Fibroblast of the aortic adventitia (primary cell): ENCODE measurements at regions not wholly inside any gene's neighbourhood (a gene's known extent, or its start where the extent isn't known, plus 50 kb on each side); places are given as distances from the start of the nearest gene placed in this dataset.
"Not testable (repeated sequence)": the region's sequence is repeated elsewhere in the genome, so short reads cannot be mapped to it uniquely, and the experiment has no call there.

ENCODE experiments used
- DNase-seq: peaks from one replicate; pipeline ENCODE4 v3.0.0-alpha.2; 2010; ENCODE audit warnings: low read depth
- H3K4me3 ChIP-seq: 2 replicates; pipeline ENCODE4 v1.5.1; 2011; ENCODE audit warnings: low read depth, mild to moderate bottlenecking, control low read depth, low read length, moderate library complexity
- TF ChIP-seq, protein P1 (sequence below): IDR thresholded peaks from 2 replicates; pipeline ENCODE4 v1.5.1; 2011; ENCODE audit warnings: mild to moderate bottlenecking, low read length, control low read depth, inconsistent platforms; ENCODE audit not compliant: insufficient read depth

- no peak overlapping the region for H3K4me3 ChIP-seq
- DNase-seq = no peak
- TF ChIP-seq, protein P1, sequence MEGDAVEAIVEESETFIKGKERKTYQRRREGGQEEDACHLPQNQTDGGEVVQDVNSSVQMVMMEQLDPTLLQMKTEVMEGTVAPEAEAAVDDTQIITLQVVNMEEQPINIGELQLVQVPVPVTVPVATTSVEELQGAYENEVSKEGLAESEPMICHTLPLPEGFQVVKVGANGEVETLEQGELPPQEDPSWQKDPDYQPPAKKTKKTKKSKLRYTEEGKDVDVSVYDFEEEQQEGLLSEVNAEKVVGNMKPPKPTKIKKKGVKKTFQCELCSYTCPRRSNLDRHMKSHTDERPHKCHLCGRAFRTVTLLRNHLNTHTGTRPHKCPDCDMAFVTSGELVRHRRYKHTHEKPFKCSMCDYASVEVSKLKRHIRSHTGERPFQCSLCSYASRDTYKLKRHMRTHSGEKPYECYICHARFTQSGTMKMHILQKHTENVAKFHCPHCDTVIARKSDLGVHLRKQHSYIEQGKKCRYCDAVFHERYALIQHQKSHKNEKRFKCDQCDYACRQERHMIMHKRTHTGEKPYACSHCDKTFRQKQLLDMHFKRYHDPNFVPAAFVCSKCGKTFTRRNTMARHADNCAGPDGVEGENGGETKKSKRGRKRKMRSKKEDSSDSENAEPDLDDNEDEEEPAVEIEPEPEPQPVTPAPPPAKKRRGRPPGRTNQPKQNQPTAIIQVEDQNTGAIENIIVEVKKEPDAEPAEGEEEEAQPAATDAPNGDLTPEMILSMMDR = no peak
These were observed 78.2 kb downstream of the HACD1 start for GRCh38 chr10:17538941-17539340.

- TF ChIP-seq, protein P1 = no peak
- no peak overlapping the region for H3K4me3 ChIP-seq
- no peak for DNase-seq
These were observed 79.9 kb downstream of the HACD1 start for GRCh38 chr10:17537281-17537680.

- H3K4me3 ChIP-seq = no peak overlapping the region
- no peak for DNase-seq
- TF ChIP-seq, protein P1 = no peak
These were observed 81.0 kb downstream of the HACD1 start for GRCh38 chr10:17536221-17536620.

- H3K4me3 ChIP-seq = no peak overlapping the region
- peak; percentile 19 for DNase-seq
- TF ChIP-seq, protein P1 = no peak
These were observed 79.3 kb upstream of the ST8SIA6 start for GRCh38 chr10:17533731-17534130.

- TF ChIP-seq, protein P1 = no peak
- DNase-seq = no peak
- H3K4me3 ChIP-seq = no peak overlapping the region
These were observed 74.0 kb upstream of the ST8SIA6 start for GRCh38 chr10:17528306-17528862.

DNA sequence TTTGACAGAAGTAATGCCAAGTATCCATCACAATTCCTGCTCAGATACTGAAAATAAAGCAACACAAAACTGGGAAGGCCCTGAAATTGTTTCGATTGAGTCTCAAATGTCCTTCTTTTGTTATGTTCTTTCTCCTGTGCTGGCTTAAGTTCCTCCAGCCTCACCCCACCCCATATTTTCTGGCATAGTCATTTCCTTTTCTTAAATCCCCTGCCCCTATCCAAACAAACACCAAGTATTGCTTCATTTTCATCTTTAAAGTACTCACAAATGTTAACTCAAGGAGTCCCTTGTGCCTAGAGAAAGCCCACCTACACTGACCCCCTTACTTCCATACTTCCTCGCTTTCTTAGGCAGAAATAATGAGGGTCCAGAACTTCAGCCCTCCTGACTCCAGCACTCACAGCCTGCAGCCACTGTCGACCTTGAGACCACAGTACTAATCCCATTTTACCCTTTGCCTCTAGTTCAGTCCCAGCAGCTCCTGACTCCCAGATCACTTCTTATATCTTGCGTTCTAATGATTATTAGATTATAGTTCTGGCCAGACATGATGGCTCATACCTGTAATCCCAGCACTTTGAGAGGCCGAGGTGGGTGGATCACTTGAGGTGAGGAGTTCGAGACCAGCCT, 73.2 kb upstream of the ST8SIA6 start:
- DNase-seq = peak; percentile 88
- no peak overlapping the region for H3K4me3 ChIP-seq
- TF ChIP-seq, protein P1 = no peak

DNA sequence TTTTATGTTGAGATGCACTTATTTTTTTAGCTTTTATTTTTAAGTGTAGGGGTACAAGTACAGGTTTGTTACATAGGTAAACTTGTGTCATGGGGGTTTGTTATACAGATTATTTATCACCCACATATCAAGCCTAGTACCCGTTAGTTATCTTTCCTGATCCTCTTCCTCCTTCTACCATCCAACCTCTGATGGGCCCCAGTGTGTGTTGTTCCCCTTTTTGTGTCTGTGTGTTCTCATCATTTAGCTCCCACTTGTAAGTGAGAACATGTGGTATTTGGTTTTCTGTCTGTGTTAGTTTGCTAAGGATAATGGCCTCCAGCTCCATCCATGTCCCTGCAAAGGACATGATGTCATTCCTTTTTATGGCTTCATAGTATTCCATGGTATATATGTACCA, 72.2 kb upstream of the ST8SIA6 start:
- not testable (repeated sequence) for H3K4me3 ChIP-seq, DNase-seq
